ENCODE measurements at regions not wholly inside any gene's neighbourhood (a gene's known extent, or its start where the extent isn't known, plus 50 kb on each side); places are given as distances from the start of the nearest gene placed in this dataset.

DNA sequence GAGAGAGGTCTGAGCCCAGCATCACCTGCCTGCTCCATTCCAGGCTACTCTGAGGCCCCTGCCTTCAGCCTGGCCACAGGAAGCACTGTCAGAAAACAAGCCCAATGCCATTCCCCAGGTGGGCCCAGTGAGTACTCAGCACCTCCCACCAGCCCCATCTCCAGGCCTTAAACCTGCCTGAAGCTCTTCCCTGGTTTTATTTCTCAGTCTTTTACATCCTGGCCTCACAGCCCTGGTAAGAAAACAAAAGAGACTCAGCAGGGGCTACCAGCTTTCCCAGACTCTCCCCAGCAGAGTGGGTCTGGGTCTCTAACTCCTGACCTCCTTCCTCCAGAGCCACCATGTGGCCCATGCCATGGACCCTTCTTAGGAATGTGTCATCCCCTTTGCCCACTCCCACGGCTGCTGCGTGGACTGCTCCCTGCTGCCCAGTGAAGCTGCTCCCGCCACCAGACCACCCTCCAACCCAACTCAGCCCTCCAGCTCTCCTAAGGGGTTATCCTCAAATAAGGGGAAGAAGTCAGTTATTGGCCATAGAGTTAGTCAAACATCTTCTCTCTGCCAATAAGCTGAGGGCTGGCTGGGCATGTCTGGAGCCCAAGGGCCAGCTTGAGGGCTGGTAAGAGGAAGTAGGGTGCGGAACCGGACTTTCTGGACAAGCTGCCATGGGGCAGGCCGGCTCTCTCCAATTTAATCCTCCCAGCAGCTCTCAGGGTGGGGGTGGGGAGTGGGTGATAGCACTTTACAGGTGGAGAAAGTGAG is 116.7 kb upstream of the LINGO1 start:
- no peak for DNase-seq

DNA sequence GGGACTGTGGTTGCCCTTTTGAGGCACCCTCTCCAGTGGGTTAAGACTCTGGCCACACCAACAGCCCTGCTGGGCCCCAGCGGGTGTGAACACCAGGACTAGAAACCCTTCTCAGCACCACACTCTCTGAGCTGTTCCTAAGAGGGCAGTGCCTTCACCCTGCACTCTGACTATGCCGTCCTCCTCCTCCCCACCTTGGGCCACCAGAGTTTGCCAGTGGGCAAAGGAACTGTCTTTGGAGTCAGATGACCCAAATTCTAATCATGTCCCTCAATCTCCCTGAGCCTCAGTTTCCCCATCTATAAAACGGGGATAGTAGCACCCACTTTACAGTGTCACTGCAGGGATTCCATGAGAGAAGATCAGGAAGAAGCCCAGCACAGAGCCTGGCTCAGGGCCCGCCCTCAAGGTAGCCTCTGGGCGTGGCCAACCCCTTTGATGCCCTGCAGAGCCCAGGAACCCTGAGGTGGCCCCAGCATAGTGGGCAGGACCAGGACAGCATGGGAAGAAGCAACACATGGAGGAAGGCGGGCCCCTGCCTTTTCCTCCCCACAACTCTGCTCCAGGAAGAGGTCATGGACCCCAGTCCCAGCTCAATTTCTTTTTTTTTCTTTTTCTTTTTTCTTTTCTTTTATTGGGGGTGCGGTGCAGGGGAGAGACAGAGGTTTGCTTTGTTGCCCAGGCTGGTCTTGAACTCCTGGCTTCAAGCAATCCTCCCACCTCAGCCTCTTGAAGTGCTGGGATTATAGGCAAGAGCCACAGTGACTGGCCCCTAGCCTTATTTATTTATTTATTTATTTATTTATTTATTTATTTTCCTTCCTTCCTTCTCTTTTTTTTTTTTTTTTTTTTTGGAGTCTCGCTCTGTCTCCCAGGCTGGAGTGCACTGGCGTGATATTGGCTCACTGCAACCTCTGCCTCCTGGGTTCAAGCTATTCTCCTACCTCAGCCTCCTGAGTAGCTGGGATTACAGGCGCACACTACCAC is 115.7 kb upstream of the LINGO1 start:
- DNase-seq: no peak

DNA sequence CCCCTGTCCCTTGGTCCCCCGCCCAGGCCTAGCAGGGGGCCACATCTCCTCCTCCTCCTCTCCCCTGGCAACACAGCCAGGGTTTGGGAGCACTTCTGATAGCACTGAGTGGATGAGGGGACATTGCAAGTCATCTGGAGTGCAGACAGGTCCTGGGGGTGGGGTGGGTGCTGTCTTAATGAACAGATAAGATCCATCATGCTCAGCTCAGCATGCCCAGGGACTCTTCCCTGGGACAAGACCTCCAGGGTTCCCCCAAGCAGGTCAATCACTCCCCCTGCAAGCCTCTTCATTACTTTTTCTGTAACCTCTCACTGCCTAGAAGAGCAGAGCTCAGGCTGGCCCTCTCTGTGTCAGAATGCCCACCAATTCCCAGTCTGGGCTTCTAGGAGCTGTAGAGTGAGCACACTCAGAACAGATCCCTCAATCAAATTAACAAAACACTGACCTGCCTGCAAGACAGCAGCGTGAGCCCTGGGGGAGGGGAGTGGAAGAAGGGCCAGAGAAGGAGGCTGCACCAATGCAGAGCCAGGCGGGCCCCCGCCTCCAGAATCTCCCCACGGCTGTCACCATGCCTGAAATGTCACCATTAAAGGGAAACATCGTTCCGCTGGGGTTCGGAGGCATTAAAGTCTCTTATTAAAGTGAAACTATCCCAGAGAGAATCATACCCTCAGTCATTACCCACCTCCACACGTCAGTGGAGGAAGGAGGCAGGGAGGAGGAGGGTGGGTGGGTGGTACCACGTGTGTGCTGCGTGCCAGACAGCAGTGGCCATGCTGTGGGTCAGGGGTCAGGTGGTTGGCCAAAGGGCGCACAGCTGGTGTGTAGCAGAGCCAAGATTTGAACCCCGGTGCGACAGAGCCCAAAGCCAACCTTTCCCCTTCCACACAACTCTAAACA is 114.7 kb upstream of the LINGO1 start:
- DNase-seq: no peak

DNA sequence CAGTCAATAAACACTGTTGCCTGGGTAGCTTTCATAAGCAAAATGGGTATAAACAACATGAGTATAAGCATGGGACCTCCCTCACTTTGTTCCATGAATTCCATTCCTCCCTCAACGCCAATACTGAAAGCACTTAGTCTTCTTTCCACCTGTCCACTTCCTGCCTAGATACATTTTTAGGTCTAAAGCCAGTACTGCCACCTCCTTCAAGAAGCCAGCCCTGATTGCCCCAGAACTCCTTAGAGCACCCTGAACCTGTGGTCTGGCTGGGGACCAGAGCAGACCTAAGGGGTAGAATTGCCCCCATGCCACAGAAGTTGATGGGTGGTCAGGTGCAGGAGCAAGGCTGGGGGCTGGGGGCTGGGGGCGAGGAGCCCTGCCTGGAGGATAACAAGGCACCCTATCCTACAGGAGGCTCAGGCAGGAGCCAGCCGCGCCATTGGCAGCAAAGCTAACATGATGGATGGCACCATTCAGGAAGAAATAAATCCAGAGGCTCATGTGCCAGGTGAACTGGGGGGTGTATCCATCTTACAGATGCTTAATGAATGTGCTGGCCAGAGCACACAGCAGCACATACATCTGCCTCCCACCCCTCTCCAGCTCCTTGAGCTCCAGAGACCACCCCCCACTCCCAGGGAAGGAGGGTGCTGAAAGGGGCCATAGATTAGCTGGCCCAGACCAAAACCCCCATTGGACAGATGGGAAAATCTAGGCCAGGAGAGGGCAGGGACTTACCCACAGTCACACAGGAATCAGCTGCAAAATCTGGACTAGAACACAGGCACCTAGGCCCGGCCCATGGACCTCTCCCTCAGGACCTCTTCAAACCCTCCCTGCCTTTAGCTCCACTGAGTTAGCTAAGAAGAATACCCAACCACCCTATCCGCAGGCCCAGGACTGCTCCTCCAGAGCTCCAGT is 113.8 kb upstream of the LINGO1 start:
- no peak for DNase-seq

DNA sequence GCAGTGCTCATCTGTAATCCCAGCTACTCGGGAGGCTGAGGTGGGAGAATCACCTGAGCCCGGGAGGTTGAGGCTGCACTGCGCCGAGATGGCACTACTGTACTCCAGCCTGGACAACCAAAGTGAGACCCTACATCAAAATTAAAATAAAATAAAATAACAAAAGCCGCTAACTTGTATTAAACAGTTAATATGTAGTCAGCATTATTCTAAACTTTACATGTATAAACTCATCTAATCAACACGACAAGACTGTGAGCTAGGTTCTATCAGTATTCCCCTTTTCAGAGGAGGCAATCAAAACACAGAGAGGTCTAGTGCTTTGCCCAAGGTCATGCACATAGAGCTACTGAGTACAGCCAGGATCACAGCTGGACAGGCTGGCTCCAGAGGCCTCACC is 111.7 kb upstream of the LINGO1 start:
- DNase-seq: no peak

DNA sequence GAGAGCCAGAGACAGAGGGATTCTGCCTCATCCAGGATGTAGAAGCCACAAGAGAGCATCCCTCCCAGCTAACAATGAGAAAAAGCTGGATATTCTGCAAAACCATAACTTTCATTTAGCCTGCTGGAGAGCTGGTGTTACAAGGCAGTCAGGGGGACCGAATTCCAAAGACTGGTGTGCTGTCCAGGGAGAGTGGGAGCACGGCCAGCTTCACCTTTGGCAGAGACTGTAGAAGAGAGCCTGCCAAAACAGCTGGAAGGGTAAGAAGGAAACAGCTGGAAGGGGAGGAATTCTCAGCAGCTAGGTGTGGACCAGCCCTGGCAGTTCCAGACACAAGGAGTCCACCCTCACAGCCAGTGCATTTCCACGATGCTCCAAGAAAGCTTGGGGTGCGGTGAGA is 109.9 kb upstream of the LINGO1 start:
- no peak for DNase-seq

DNA sequence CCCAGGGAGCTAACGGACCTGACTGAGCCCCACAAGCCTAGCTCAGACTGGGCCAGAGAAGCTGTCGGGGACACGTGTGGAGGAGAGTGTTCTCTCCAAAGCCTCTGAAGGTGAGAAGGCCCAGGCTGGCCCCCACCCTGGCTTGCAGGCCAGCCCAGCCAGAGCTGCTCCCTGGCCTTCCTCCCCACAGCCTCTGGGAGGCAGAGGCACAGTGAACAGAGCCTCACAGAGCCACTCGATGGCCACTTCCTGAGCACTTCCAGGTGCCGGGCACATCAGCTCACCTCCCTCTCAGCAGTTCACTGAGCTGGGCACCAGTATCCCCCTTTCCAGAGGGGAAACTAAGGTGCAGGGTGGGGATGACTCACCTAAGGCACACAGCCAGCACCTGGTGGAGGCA is 109.4 kb upstream of the LINGO1 start:
- no peak for DNase-seq

DNA sequence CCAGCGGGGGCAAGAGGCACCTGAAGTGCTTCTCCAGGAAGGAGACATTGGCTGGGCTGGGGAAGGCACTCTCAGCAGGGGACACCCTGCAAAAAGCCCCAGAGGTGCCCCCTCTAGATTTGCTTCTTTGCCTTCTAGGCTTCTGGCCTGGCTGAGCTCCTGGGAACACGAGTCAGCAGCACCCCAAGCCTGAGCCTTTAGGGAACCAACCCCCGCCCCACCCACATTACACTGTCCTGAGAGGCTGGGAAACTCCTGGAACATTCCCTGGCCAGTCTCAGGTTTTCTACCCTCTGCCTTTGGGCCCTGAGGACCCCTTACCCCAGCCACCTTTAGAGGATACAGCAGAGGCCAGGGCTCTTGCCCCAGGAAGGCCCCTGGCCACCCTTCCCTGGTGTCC is 108.4 kb upstream of the LINGO1 start:
- DNase-seq: no peak

DNA sequence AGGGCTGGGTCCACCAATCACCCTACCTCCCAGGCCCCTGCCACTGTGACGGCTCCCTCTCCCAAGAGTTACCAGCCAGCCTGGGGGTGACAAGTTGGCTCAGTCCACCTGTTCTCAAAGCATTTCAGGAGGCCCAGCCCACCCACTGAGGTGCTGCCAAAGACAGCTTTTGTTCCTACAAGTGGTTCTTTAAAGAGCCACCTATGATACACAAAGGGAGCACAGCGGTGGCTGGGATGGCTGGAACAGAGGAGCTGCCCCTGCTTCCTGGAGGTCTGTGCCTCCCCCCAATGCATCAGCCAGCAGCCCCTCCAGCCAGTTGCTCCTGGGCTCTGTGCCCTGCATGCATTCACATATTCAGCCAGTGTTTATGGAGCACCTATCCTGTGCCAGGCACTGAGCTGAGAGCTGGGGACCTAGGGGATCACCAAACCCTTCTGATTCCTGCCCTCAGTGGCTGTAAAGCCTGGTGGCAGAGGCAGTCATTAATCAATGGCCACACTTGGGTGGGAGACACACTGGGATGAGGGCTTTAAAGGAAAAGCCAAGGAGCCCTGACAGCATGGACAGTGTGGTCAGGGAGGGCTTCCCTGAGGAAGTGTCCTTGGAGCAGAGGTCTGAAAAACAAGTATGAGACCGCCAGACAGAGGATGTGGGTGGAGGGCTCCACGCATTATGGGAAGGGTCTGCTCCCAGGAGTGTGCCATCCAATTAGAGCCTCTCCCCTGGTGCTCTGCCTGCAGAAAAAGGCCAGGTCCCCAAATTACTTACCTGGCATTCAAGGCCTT is 107.1 kb upstream of the LINGO1 start:
- DNase-seq: no peak

DNA sequence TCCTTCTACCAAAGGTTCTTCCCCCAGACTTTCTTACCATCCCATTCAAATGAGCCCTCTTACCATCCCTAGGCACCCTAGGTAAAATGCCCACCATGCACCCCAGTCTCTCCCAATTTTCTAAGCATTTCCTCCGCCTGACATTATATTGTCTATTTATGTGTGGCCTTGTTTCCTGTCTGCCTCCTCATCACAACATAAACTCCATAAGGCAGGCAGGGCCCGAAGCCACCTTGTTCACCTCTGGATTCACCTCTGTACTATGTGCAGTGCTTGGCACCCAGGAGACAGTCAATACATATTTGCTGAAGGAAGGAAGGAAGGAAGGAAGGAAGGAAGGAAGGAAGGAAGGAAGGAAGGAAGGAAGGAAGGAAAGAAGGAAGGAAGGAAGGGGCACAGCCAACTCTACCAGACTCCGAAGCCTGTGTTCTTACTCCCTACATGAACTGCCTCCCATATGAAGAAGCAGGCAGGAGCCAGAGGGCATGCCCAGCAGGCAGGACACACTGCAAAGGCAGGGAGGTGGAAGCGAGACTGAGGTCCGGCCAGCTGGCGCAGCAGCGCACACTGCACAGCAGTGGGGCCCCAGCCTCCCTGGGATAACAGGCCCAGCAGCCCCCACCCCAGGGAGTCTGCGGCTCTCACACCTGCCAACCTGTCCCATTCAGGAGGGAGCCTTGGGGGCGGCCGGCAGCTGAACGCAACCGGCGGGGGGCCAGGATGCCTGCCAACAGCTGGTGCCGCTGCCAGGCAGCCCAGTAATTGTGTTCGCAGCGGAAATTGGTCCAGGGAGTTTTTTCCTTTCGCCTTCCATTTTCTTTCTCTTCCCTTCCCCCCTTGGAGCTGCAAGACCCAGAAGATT is 106.0 kb upstream of the LINGO1 start:
- no peak for DNase-seq

DNA sequence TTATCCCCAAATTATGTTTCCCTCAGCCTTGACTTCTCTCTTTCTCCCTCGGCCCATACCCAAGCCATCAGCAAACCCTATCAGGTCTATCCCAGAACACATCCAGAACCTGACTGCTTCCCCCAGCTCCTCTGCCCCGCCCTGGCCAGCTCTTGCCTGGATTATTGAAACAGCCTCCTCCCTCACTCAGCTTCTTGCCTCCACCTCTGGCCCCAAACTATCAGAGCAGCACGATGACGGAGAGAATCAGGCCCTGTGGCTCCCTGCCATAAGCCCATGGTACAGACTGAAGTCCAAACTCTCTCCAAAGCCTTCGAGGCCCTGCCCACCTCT is 105.3 kb upstream of the LINGO1 start:
- no peak for DNase-seq

DNA sequence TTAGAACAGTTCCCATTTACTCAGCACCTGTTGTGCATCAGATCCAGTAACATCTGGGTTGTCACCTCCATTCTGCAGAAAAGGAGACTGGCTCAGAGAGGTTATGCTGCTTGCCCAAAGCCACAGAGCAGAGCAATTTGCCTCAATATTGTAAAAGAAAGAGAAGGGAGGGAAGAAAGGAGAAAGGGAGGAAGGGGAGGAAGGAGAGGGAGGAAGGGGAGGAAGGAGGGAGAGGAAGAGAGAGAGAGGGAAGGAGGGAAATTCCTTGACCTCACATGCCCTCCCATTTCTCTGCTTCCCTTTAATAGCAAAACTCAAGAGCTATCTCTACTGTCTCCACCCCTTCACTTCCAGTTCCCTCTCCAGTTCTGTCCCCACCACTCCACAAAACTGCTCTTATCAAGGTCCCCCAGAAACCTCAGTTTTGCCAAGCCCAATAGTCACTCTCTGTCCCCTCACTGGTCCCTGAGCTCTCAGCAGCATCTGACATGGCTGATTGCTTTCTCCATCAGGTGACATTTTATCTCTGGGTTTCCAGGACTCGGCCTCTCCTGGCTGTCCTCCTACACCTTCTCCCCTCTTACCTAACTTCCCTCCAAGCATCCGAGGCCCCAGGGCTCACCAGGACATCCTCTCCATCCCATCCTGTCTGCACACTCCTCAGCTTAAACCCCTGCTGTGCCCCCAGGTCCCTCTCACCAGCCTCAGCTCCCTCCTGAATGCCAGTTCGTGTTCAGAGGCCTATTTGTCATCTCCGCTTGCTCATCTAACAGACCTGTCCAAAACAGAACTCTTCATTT is 104.7 kb upstream of the LINGO1 start:
- DNase-seq: no peak

DNA sequence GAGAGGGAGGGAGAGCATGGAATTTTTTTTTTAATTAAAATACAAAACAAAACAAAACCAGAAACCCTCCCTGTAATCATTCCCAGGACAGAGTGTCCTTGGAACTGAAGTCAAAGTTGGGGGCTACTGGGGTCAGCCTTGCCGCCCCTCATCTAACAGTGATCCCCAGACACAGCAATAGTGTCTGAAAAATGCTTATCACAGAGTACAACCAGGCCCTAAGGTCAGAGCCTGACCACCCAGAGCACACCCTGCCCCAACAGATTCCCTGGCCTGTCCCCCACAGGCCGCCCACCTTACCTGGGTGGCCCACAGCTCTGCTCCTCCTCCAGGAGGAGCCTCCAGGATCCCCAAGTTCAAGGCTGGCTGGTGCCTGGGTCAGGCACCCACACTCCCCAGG is 101.6 kb upstream of the LINGO1 start:
- no peak for DNase-seq

DNA sequence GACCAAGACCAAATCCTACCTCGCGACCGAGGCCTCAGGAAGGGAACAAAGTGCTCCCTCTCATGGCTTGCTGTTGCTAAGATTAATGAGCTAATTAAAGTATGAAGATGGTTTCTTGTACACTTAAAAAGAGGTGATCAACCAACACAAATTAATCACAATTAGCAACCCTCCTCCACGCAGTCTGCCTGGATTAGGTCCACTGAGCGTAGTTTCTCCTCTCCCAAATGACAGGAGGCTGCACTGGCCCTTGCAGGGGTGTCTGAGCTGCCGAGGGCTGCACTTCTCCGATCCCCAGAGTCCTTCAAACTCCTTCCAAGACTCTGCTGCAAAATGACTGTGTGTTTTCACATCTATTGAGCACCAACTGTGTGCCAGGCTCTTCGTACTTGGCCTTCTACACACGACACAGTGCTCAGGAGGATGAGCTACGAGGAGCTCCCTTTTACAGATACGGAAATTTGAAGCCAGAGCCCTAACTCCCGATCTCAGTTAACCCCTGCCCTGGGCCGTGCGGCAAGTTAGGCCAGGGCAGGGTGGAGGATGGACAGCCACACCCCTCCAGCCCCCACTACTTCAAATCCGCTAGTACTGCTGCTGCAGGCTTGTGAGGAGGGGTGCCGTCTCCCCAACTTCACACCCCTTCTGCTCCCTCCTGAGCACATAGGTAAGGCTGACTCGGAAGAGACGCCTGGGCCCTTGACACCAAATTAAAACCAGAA is 101.0 kb upstream of the LINGO1 start:
- DNase-seq: no peak

DNA sequence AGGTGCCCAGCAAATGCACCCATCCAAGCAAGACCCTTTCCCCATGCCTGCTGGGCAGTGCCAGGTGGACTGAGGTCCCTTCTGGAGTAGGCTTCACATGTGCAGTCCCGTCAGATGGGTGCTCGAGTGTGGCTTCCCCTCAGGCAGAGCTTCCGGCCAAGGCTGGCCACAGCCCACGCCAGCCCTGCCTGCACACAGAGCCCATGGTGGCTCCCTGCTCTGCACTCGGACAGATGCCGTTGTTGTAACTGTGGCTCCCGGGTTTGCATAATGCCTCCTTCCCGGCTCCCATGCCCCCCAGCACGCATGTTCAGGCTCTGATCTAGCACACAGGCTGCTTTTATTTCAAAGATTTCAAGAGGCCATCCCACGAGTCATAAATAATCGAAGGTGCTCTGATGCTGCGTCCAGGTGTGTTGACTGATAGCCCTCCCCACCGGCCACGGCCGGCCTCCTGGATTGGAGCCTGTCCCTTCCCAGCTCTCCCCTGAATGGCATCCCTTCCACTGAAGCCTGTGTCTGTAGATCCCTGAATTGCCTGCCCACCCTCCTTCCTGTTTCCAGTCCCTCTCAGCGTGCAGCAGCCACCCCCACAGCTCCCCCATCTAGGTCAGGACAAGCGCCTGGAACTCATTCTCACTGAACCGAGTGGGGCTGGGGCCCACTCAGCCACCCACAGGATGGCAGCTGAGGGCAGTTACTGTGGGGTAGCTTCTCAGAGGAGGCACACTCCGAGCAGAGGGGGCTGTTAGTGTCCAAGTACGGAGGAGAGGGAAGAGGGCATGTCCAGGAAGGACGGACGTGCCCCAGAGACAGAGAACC is 100.0 kb upstream of the LINGO1 start:
- DNase-seq: no peak

DNA sequence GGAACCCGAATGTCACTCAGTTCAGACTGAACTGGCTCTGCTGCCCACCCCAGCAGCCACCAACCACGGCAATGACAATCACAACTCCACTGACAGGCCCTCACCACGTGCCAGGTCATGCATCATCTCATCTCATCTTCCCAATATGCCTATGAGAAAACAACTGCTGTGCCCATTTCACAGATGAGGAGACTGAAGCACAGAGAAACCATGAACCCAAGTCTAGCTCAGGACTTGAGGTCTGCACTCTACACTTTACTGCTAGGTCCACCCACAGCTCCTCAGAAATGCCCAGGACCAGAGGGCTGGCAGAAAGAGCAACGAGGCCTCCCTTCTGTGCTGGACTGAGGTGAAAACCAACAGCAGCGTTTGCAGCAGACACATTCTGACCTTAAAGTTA is 99.2 kb upstream of the LINGO1 start:
- no peak for DNase-seq

DNA sequence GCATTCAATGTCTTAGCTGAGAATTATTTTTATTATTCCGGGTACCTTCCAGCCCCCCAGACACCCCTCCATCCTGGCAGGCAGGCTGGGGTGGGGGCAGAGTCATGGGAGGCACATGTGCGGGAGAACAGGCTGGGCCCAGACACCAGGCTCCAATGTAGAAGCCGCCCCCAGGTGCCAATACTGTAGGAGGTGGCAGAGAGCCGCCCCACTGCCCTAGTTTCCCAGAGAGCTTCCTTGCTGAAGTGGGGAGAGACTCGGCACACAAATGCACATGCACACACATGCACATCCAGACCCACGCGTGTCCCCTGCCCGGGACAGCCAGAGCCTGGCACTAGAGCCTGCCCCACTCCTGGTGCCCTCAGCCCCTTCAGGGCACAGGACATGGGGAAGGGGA is 98.4 kb upstream of the LINGO1 start:
- no peak for DNase-seq
